Brain pericyte (primary cell): ENCODE measurements at regions not wholly inside any gene's neighbourhood (a gene's known extent, or its start where the extent isn't known, plus 50 kb on each side); places are given as distances from the start of the nearest gene placed in this dataset.

Source experiments
- DNase-seq: peaks from one replicate; pipeline ENCODE4 v3.0.0-alpha.2; 2012; ENCODE audit warnings: low read depth, low spot score

GRCh38 chr22:49509016-49509415, 318.7 kb downstream of the BRD1 start:
- no peak for DNase-seq

- no peak for DNase-seq
These were observed 319.1 kb downstream of the BRD1 start for GRCh38 chr22:49508561-49508960.

GRCh38 chr22:49507607-49508292, 319.9 kb downstream of the BRD1 start:
- DNase-seq: no peak

GRCh38 chr22:49506010-49506400, 321.7 kb downstream of the BRD1 start:
- no peak for DNase-seq

- DNase-seq: no peak
These were observed 322.2 kb downstream of the BRD1 start for GRCh38 chr22:49505337-49506009.

- DNase-seq: no peak
These were observed 323.7 kb downstream of the BRD1 start for GRCh38 chr22:49503896-49504521.

- no peak for DNase-seq
These were observed 324.4 kb downstream of the BRD1 start for GRCh38 chr22:49503321-49503720.

GRCh38 chr22:49502126-49502826, 325.4 kb downstream of the BRD1 start:
- DNase-seq: no peak

GRCh38 chr22:49500942-49501395, 326.7 kb downstream of the BRD1 start:
- no peak for DNase-seq

GRCh38 chr22:49500076-49500460, 327.6 kb downstream of the BRD1 start:
- DNase-seq: no peak

GRCh38 chr22:49499433-49500075, 328.1 kb downstream of the BRD1 start:
- no peak for DNase-seq

GRCh38 chr22:49497266-49497665, 330.4 kb downstream of the BRD1 start:
- DNase-seq: no peak

GRCh38 chr22:49494555-49494954, 333.1 kb downstream of the BRD1 start:
- DNase-seq: no peak

GRCh38 chr22:49492741-49493251, 334.9 kb downstream of the BRD1 start:
- DNase-seq: no peak

- no peak for DNase-seq
These were observed 335.4 kb downstream of the BRD1 start for GRCh38 chr22:49492308-49492707.

GRCh38 chr22:49491726-49492125, 335.9 kb downstream of the BRD1 start:
- DNase-seq: no peak

GRCh38 chr22:49491221-49491635, 336.4 kb downstream of the BRD1 start:
- DNase-seq: no peak

GRCh38 chr22:49490692-49491091, 337.0 kb downstream of the BRD1 start:
- DNase-seq: no peak

- DNase-seq: no peak
These were observed 337.9 kb downstream of the BRD1 start for GRCh38 chr22:49489821-49490220.

- no peak for DNase-seq
These were observed 338.7 kb downstream of the BRD1 start for GRCh38 chr22:49488943-49489342.

GRCh38 chr22:49487950-49488349, 339.7 kb downstream of the BRD1 start:
- no peak for DNase-seq

GRCh38 chr22:49486225-49486624, 341.4 kb downstream of the BRD1 start:
- DNase-seq: no peak
